ENCODE measurements at regions not wholly inside any gene's neighbourhood (a gene's known extent, or its start where the extent isn't known, plus 50 kb on each side); places are given as distances from the start of the nearest gene placed in this dataset.

DNA sequence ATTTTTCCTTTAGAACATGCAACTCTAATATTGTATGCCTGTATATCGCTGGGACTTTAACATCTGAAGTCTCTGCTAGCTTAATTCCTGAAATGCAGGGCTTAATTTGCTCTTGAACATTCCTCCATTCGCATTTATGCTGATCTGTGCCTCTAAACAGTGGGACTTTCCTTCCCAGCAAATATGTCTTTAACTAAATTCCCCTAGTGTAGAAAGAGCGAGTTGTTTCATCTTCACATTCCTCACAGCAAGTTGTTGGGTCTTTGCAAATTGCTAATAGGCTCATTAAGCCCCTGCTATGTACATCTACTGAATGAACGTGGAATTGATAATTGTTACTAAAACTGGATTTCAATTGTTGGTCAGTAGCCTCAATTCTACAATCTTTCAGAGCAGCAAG is 118.4 kb upstream of the OBI1 start:
- DNase-seq = no peak

- DNase-seq = no peak
Observed at GRCh38 chr13:78772933-78773332, 114.0 kb upstream of the OBI1 start.

DNA sequence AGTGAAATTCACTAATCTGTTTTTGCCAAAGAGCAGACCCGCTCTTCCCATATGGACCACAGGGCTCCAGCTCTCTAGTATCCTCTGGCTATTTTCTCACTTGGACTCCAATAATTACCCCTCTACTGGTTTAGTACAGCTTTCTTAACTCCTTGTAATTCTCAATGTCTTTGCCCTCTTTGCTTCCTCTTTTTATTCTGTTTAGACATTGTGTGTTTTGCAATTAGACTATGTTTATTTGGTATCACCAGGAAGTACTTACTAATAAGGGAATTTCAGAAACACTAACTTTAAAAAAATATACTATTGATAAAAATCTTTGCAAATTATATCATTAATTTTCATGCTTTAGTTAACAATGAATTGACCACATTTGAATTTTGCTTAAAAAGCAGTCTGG is 111.6 kb upstream of the OBI1 start:
- no peak for DNase-seq

GRCh38 chr13:78768950-78769349 is 110.0 kb upstream of the OBI1 start:
- DNase-seq = no peak

- no peak for DNase-seq
Observed at GRCh38 chr13:78764665-78765064, 105.7 kb upstream of the OBI1 start.

GRCh38 chr13:78762825-78763224 is 103.9 kb upstream of the OBI1 start:
- DNase-seq = no peak

DNA sequence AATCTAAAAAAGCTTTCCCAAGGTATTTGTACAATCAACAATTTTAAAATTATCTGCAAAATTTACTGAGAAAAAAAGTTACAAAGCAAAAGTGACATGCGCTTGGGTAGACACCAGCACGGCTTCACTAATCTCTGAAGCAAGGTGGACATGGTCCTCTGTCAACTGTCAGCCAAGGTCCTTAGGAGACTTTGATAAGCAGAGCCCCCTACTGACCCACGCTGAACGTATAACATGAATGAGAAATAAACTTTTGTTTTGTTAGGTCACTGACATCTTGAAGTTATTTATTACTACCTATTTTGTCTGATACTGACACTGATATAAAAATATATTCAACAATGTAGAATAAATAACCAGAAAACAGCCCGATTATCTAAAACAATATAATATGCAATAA is 100.7 kb upstream of the OBI1 start:
- DNase-seq = no peak

DNA sequence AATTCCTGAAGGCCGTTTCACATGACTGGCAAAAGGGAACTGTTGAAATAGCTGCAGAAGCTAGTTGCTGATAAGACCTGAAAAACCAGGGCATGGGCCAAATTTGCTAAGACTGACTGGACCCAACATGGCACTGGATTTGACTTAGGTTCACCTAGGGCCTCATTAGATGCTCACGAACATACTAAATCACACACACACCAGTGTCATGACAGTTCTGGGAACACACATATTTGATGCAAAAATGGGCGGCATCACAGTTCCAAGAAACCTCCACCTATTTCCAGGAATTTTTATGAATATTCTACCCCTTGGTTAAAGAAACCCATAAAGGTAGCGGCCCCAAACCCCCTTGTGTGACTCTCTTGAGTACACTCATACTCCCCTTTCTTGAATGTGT is 99.6 kb upstream of the OBI1 start:
- DNase-seq = no peak

DNA sequence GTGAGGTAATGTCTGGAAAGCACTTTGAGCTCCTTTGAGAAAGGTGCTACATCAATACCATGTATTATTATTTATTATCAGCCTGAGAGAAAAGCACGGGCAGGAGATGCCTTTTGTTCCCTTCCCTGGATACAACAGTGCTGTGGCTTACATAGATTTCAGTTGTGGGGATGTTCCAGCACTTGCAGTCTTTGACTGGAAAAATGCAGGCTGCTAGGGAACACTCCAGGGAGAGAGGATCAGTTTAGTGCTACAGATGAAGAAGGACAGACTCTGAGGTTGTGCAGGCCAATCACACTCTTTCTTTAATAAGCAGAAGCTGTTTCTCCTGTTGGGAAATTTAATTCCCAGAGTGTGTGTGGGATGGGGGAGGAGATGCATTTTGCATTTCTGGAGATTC is 94.5 kb upstream of the OBI1 start:
- no peak for DNase-seq

GRCh38 chr13:78750735-78751134 is 91.8 kb upstream of the OBI1 start:
- DNase-seq = no peak

GRCh38 chr13:78743973-78744372 is 85.0 kb upstream of the OBI1 start:
- no peak for DNase-seq

- DNase-seq = no peak
Observed at GRCh38 chr13:78742659-78743058, 83.7 kb upstream of the OBI1 start.

DNA sequence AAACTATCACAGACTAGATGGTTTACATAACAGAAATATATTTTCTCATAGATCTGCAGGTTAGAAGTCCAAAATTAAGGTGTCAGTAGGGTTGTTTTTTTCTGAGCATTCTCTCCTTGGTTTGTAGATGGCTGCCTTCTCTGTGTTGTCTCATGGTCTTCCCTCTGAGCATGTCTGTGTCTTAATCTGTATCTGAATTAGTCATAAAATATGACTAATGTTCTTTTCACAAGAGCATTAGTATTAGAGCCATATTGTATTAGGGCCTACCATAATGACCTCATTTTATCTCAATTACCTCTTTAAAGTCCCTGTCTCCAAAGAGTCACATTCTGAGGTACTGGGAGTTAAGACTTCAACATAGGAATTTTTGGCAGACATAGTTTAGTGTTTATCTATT is 77.2 kb upstream of the OBI1 start:
- DNase-seq = no peak

- DNase-seq = no peak
Observed at GRCh38 chr13:78732445-78733017, 73.6 kb upstream of the OBI1 start.

DNA sequence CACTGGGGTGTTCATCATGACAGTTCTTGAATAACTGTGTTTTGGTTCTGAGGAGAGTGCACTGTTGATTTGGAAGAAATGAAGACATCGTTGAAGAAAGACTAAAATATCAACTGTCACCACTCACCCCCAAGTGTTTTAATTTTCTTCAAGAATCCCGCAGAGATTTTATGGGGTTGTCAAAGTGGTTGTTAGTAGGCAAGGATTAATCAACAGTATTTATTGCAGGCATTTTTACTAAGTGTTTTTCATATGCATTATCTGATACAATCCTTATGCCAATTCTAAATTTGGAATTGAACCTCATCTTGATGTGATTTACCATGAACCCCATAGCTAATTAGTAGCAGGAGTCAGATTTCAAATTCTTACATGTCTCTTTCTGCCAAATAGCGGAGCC is 63.7 kb upstream of the OBI1 start:
- DNase-seq = no peak

- no peak for DNase-seq
Observed at GRCh38 chr13:78719367-78719766, 60.4 kb upstream of the OBI1 start.

GRCh38 chr13:78714717-78715116 is 55.8 kb upstream of the OBI1 start:
- DNase-seq = no peak

GRCh38 chr13:78712831-78713230 is 53.9 kb upstream of the OBI1 start:
- DNase-seq = no peak

- DNase-seq = no peak
Observed at GRCh38 chr13:78709028-78709427, 50.1 kb upstream of the OBI1 start.
